HL-60 (cell line): ENCODE measurements at regions not wholly inside any gene's neighbourhood (a gene's known extent, or its start where the extent isn't known, plus 50 kb on each side); places are given as distances from the start of the nearest gene placed in this dataset.

Experiments
- DNase-seq, 2 experiments: peaks; one replicate each; pipeline ENCODE4 v3.0.0-alpha.2; 2010 to 2020; ENCODE audit warnings: low read depth in 1 of 2, low spot score in 1 of 2
- H3K27ac ChIP-seq: fragments of 250-450 bp; sonication (Bioruptor Pico); replicated peaks from 2 replicates; pipeline ENCODE4 v1.5.1; 2020; ENCODE audit warnings: mild to moderate bottlenecking, moderate library complexity
- H3K27me3 ChIP-seq: fragments of 250-450 bp; sonication (Bioruptor Pico); 2 replicates; pipeline ENCODE4 v1.5.1; 2021; ENCODE audit warnings: mild to moderate bottlenecking, moderate library complexity; ENCODE audit not compliant: insufficient read depth, poor library complexity, severe bottlenecking
- H3K4me3 ChIP-seq: replicated peaks from 2 replicates; pipeline ENCODE4 v1.5.1; 2011; ENCODE audit warnings: mild to moderate bottlenecking, control low read depth, low read length; ENCODE audit not compliant: insufficient read depth
- CTCF ChIP-seq: IDR thresholded peaks from one replicate; pipeline ENCODE4 v1.5.1; 2011; ENCODE audit warnings: low read length, control low read depth, inconsistent platforms; ENCODE audit not compliant: insufficient read depth
- GABPA ChIP-seq: IDR thresholded peaks from 2 replicates; pipeline ENCODE4 v1.6.1; 2012; ENCODE audit warnings: low read depth
- POLR2AphosphoS5 ChIP-seq: IDR thresholded peaks from 2 replicates; pipeline ENCODE4 v1.6.1; 2012; ENCODE audit warnings: low read depth
- REST ChIP-seq: IDR thresholded peaks from 2 replicates; pipeline ENCODE4 v1.6.1; 2012; ENCODE audit warnings: low read depth; ENCODE audit not compliant: insufficient replicate concordance
- SPI1 ChIP-seq: IDR thresholded peaks from 2 replicates; pipeline ENCODE4 v1.6.1; 2012; ENCODE audit warnings: low read depth, mild to moderate bottlenecking, borderline replicate concordance

GRCh38 chr14:86897704-86898513, 1095.1 kb downstream of the GALC start:
- no peak for DNase-seq

GRCh38 chr14:86897224-86897623, 1095.8 kb downstream of the GALC start:
- TF ChIP-seq POLR2AphosphoS5 (no peak), CTCF (no peak)
- DNase-seq, result no peak
- Histone ChIP-seq H3K4me3 (no peak overlapping the region), H3K27me3 (no peaks in the 10 kb centered on the region), H3K27ac (no peak overlapping the region)

More at GRCh38 chr14:86897704-86898513, 1095.1 kb downstream of the GALC start:
- Histone ChIP-seq H3K4me3 (no peak overlapping the region), H3K27me3 (no peaks in the 10 kb centered on the region), H3K27ac (no peak overlapping the region)
- TF ChIP-seq POLR2AphosphoS5 (no peak), REST (no peak)

- no peak overlapping the region for H3K27ac ChIP-seq
- DNase-seq, result no peak
- TF ChIP-seq GABPA (no peak), SPI1 (no peak), CTCF (no peak), POLR2AphosphoS5 (no peak), REST (no peak)
- H3K27me3 ChIP-seq, result no peaks in the 10 kb centered on the region
- H3K4me3 ChIP-seq, result no peak overlapping the region
Observed at GRCh38 chr14:86896701-86897100, 1096.3 kb downstream of the GALC start.

GRCh38 chr14:86892152-86892956, 1100.6 kb downstream of the GALC start:
- Histone ChIP-seq H3K27ac (no peak overlapping the region), H3K4me3 (no peak overlapping the region), H3K27me3 (no peaks in the 10 kb centered on the region)
- no peak for DNase-seq
- TF ChIP-seq POLR2AphosphoS5 (no peak), GABPA (no peak), REST (no peak), SPI1 (no peak), CTCF (no peak)
